MM.1S (cell line): ENCODE measurements at regions not wholly inside any gene's neighbourhood (a gene's known extent, or its start where the extent isn't known, plus 50 kb on each side); places are given as distances from the start of the nearest gene placed in this dataset.
"Not testable (repeated sequence)": the region's sequence is repeated elsewhere in the genome, so short reads cannot be mapped to it uniquely, and the experiment has no call there.

Experiments used
- EZH2phosphoT487 ChIP-seq: fragments of 300-600 bp; sonication (generic); IDR thresholded peaks from 2 replicates; pipeline ENCODE4 v1.6.1; 2018; ENCODE audit warnings: antibody characterized with exemption, low read length
- TF ChIP-seq, protein P1 (sequence below): fragments of 300-600 bp; sonication (generic); IDR thresholded peaks from 2 replicates; pipeline ENCODE4 v1.5.1; 2016; ENCODE audit warnings: antibody characterized with exemption, low read length, mixed read lengths

DNA sequence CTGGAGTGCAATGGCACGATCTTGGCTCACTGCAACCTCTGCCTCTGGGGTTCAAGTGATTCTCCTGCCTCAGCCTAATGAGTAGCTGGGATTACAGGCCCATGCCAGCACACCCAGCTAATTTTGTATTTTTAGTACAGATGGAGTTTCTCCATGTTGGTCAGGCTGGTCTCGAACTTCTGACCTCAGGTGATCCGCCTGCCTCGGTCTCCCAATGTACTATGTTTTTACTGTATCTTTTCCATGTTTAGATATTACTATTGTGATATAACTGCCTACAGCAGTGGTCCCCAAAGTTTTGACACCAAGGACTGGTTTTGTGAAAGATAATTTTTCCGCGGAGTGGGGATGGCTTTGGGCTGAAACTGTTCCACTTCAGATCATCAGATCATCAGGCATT is 187.0 kb upstream of the TPTE start:
- not testable (repeated sequence) for TF ChIP-seq EZH2phosphoT487
- TF ChIP-seq, protein P1, sequence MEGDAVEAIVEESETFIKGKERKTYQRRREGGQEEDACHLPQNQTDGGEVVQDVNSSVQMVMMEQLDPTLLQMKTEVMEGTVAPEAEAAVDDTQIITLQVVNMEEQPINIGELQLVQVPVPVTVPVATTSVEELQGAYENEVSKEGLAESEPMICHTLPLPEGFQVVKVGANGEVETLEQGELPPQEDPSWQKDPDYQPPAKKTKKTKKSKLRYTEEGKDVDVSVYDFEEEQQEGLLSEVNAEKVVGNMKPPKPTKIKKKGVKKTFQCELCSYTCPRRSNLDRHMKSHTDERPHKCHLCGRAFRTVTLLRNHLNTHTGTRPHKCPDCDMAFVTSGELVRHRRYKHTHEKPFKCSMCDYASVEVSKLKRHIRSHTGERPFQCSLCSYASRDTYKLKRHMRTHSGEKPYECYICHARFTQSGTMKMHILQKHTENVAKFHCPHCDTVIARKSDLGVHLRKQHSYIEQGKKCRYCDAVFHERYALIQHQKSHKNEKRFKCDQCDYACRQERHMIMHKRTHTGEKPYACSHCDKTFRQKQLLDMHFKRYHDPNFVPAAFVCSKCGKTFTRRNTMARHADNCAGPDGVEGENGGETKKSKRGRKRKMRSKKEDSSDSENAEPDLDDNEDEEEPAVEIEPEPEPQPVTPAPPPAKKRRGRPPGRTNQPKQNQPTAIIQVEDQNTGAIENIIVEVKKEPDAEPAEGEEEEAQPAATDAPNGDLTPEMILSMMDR: not testable (repeated sequence)
